ENCODE measurements at regions not wholly inside any gene's neighbourhood (a gene's known extent, or its start where the extent isn't known, plus 50 kb on each side); places are given as distances from the start of the nearest gene placed in this dataset.

DNA sequence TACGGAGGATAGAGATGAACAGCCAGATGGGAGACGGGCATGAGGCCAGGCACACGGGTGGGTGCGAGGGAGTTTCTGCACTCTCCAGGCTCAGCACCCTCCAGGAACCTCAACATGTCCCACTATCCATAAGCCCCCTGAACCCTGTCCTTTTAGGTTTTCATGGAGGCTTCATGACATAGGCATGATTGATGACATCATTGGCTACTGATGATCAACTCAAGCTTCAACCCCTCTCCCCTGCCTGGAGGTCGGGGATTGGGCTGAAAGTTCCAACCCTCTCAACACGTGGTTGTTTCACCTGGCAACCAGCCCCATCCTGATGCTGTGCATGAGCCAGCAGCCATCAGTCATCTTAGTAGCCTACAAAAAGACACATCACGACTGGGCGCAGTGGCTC is 360.7 kb upstream of the AUTS2 start:
- WGBS, 2 experiments (ENCODE audit: extremely low coverage in 1 of 2, insufficient coverage in 1 of 2, insufficient read length in 1 of 2, insufficient replicate concordance in 2 of 2, low coverage in 1 of 2, low lambda C conversion rate in 2 of 2, missing lambda C conversion rate in 1 of 2): 81% methylated on average over 8 of the region's 8 CpGs; no CpG with 5 or more reads in 1 of the 2 experiments
- Histone ChIP-seq H3K56ac (replicated peaks; ENCODE audit: insufficient read length, low read depth, low read length) (no peak overlapping the region), H3K4me2 (ENCODE audit: insufficient read depth in 1 of 2, low read depth in 2 of 2, low read length in 2 of 2) (no peak overlapping the region), H3K27ac (ENCODE audit: low read depth, low read length) (no peak overlapping the region), H3K18ac (ENCODE audit: extremely low read depth, low read length) (no peak overlapping the region), H4K5ac (ENCODE audit: insufficient read length, low read depth, low read length) (no peak overlapping the region), H3K9ac (replicated peaks in 1 of 4; ENCODE audit: extremely low read depth in 1 of 4, low read depth in 3 of 4, low read length in 3 of 4) (no peak overlapping the region), H2AFZ (ENCODE audit: low read length) (no peak overlapping the region), H2BK12ac (ENCODE audit: low read depth, low read length) (no peak overlapping the region), H3K79me1 (ENCODE audit: low read depth, low read length) (no peaks in the 10 kb centered on the region), H4K20me1 (replicated peaks in 1 of 2; ENCODE audit: control insufficient read depth in 1 of 2, insufficient read depth in 2 of 2, low read length in 2 of 2) (peaks cover 4 to 9% of the 10 kb centered on the region in 2 experiments), H2BK5ac (ENCODE audit: low read depth, low read length) (no peak overlapping the region), H3K79me2 (ENCODE audit: control insufficient read depth in 1 of 2, insufficient read depth in 2 of 2, low read length in 2 of 2) (no peaks in the 10 kb centered on the region), H4K91ac (replicated peaks; ENCODE audit: insufficient read length, low read length) (no peak overlapping the region), H2BK15ac (ENCODE audit: low read length) (no peak overlapping the region), H3K23me2 (ENCODE audit: low read depth, low read length) (no peaks in the 10 kb centered on the region), H3K9me3 (ENCODE audit: insufficient read depth in 2 of 2, low read depth in 1 of 2, low read length in 1 of 2) (no peaks in the 10 kb centered on the region), H3K14ac (ENCODE audit: insufficient read length) (no peak overlapping the region), H4K8ac (ENCODE audit: extremely low read depth, insufficient read depth, low read length) (no peak overlapping the region), H2BK120ac (replicated peaks; ENCODE audit: low read depth, low read length) (no peak overlapping the region), H3K27me3 (replicated peaks in 1 of 4; ENCODE audit: control insufficient read depth in 3 of 4, extremely low read depth in 1 of 4, insufficient read depth in 3 of 4, low read length in 3 of 4) (peaks cover 54 to 71% (median 66%) of the 10 kb centered on the region in 4 experiments), H3K36me3 (ENCODE audit: control insufficient read depth in 2 of 4, insufficient read depth in 4 of 4, low read length in 3 of 4) (no peaks in the 10 kb centered on the region), H2BK20ac (ENCODE audit: low read length) (no peak overlapping the region), H3K4me1 (replicated peaks in 1 of 4; ENCODE audit: control insufficient read depth in 3 of 4, insufficient read depth in 4 of 4, low read length in 3 of 4) (peaks cover 0 to 10% (median 0%) of the 10 kb centered on the region in 4 experiments; a peak in 3 of 7 replicates), H3K4me3 (ENCODE audit: extremely low read depth in 1 of 4, insufficient read depth in 2 of 4, low read depth in 3 of 4, low read length in 4 of 4) (no peak overlapping the region), H3K4ac (replicated peaks; ENCODE audit: insufficient read length, low read depth, low read length) (no peak overlapping the region), H3K23ac (ENCODE audit: insufficient read length) (no peak overlapping the region), H2AK5ac (ENCODE audit: low read depth, low read length) (no peak overlapping the region)
- no peak for FAIRE-seq
- TF ChIP-seq GABPA (IDR thresholded peaks at IDR 0.05; ENCODE audit: borderline replicate concordance, insufficient read depth, low read length) (no peak), TAF7 (optimal IDR thresholded peaks at IDR 0.05; ENCODE audit: borderline replicate concordance, low read depth, low read length) (no peak), SIRT6 (IDR thresholded peaks at IDR 0.05; ENCODE audit: low read length) (no peak), YY1 (IDR thresholded peaks at IDR 0.05; ENCODE audit: low read depth, low read length) (no peak), PHF8 (conservative IDR thresholded peaks at IDR 0.05; ENCODE audit: low read depth, low read length) (no peak), JUN (IDR thresholded peaks at IDR 0.05; ENCODE audit: low read depth, low read length) (no peak), TCF12 (IDR thresholded peaks at IDR 0.05; ENCODE audit: low read depth, low read length) (no peak), SAP30 (IDR thresholded peaks at IDR 0.05; ENCODE audit: insufficient read depth, insufficient replicate concordance, low read length) (no peak), CHD2 (IDR thresholded peaks at IDR 0.05; ENCODE audit: low read length) (no peak), RXRA (IDR thresholded peaks at IDR 0.05; ENCODE audit: insufficient read depth, low read depth, low read length) (no peak), SP4 (IDR thresholded peaks at IDR 0.05; ENCODE audit: low read length) (no peak)
- ChIA-PET CTCF (ENCODE audit: partially characterized antibody) (no interaction called here), POLR2A (ENCODE audit: partially characterized antibody) (no interaction called here)
- DNase-seq (ENCODE audit: low read depth in 1 of 2, low spot score in 2 of 2): no peak

All from H1 (cell line).